Non-pigmented ciliary epithelial cell (primary cell): ENCODE measurements at regions not wholly inside any gene's neighbourhood (a gene's known extent, or its start where the extent isn't known, plus 50 kb on each side); places are given as distances from the start of the nearest gene placed in this dataset.

Source experiments
- DNase-seq: peaks from one replicate; pipeline ENCODE4 v3.0.0-alpha.2; 2010; ENCODE audit warnings: low read depth

- DNase-seq: no peak
Observed at GRCh38 chr9:121569266-121569648, 69.6 kb upstream of the GGTA1 start.

GRCh38 chr9:121572581-121572980 lies 72.9 kb upstream of the GGTA1 start:
- DNase-seq: no peak

- DNase-seq: no peak
Observed at GRCh38 chr9:121573717-121574485, 74.3 kb upstream of the GGTA1 start.

GRCh38 chr9:121574774-121575519 lies 75.3 kb upstream of the GGTA1 start:
- no peak for DNase-seq

- DNase-seq: no peak
Observed at GRCh38 chr9:121576281-121577075, 75.0 kb upstream of the DAB2IP start.

GRCh38 chr9:121577166-121577565 lies 74.3 kb upstream of the DAB2IP start:
- DNase-seq: no peak

- no peak for DNase-seq
Observed at GRCh38 chr9:121577572-121577971, 73.9 kb upstream of the DAB2IP start.

GRCh38 chr9:121581786-121582600 lies 69.4 kb upstream of the DAB2IP start:
- DNase-seq: no peak

- no peak for DNase-seq
Observed at GRCh38 chr9:121582641-121583040, 68.8 kb upstream of the DAB2IP start.

GRCh38 chr9:121584421-121584820 lies 67.0 kb upstream of the DAB2IP start:
- no peak for DNase-seq

- DNase-seq: no peak
Observed at GRCh38 chr9:121587863-121588262, 63.6 kb upstream of the DAB2IP start.

- no peak for DNase-seq
Observed at GRCh38 chr9:121589986-121590385, 61.4 kb upstream of the DAB2IP start.

- DNase-seq: no peak
Observed at GRCh38 chr9:121592265-121592664, 59.2 kb upstream of the DAB2IP start.

GRCh38 chr9:121593066-121593465 lies 58.4 kb upstream of the DAB2IP start:
- DNase-seq: no peak

GRCh38 chr9:121596515-121596914 lies 54.9 kb upstream of the DAB2IP start:
- DNase-seq: no peak

GRCh38 chr9:121597698-121598166 lies 53.7 kb upstream of the DAB2IP start:
- no peak for DNase-seq

GRCh38 chr9:121598167-121598964 lies 53.1 kb upstream of the DAB2IP start:
- DNase-seq: no peak

- no peak for DNase-seq
Observed at GRCh38 chr9:121598965-121599871, 52.2 kb upstream of the DAB2IP start.

- DNase-seq: no peak
Observed at GRCh38 chr9:121599872-121600585, 51.4 kb upstream of the DAB2IP start.
